Liver (tissue), 3 donors: ENCODE measurements at regions not wholly inside any gene's neighbourhood (a gene's known extent, or its start where the extent isn't known, plus 50 kb on each side); places are given as distances from the start of the nearest gene placed in this dataset.

Source experiments
- CTCF ChIP-seq: fragments of 150-350 bp; IDR thresholded peaks from 2 replicates; pipeline ENCODE4 v1.5.1; 2017; ENCODE audit warnings: improper control_type of control experiment, low read depth, low read length; ENCODE audit not compliant: missing input control
- EGR1 ChIP-seq, 2 donors: IDR thresholded peaks; 2 replicates each; pipeline ENCODE4 v1.6.1; 2016 to 2018; ENCODE audit warnings: antibody characterized with exemption in 2 of 2, low read depth in 2 of 2
- GABPA ChIP-seq, 2 donors: IDR thresholded peaks in 1 of 2; conservative IDR thresholded peaks in 1 of 2; 2 replicates each; pipeline ENCODE4 v1.6.1; 2016; ENCODE audit warnings: antibody characterized with exemption in 2 of 2, mild to moderate bottlenecking in 1 of 2, moderate library complexity in 1 of 2
- HNF4A ChIP-seq, 2 donors: conservative IDR thresholded peaks; 2 replicates each; pipeline ENCODE4 v1.6.1; 2016; ENCODE audit warnings: antibody characterized with exemption in 2 of 2, mild to moderate bottlenecking in 2 of 2
- HNF4G ChIP-seq: IDR thresholded peaks from 2 replicates; pipeline ENCODE4 v1.6.1; 2016; ENCODE audit warnings: antibody characterized with exemption
- JUND ChIP-seq, 2 donors: IDR thresholded peaks; 2 replicates each; pipeline ENCODE4 v1.6.1; 2016; ENCODE audit warnings: antibody characterized with exemption in 2 of 2
- MAX ChIP-seq: IDR thresholded peaks from 2 replicates; pipeline ENCODE4 v1.6.1; 2016; ENCODE audit warnings: antibody characterized with exemption
- RAD21 ChIP-seq, 2 donors: IDR thresholded peaks; 2 replicates each; pipeline ENCODE4 v1.6.1; 2016; ENCODE audit warnings: antibody characterized with exemption in 2 of 2, mild to moderate bottlenecking in 2 of 2
- REST ChIP-seq: IDR thresholded peaks from 2 replicates; pipeline ENCODE4 v1.6.1; 2016; ENCODE audit warnings: antibody characterized with exemption, mild to moderate bottlenecking
- SP1 ChIP-seq: IDR thresholded peaks from 2 replicates; pipeline ENCODE4 v1.6.1; 2018; ENCODE audit warnings: antibody characterized with exemption, mild to moderate bottlenecking
- TAF1 ChIP-seq: conservative IDR thresholded peaks from 2 replicates; pipeline ENCODE4 v1.6.1; 2016; ENCODE audit warnings: antibody characterized with exemption, mild to moderate bottlenecking
- YY1 ChIP-seq: IDR thresholded peaks from 2 replicates; pipeline ENCODE4 v1.6.1; 2016; ENCODE audit warnings: antibody characterized with exemption, mild to moderate bottlenecking
- ZBTB33 ChIP-seq: IDR thresholded peaks from 2 replicates; pipeline ENCODE4 v1.6.1; 2016; ENCODE audit warnings: antibody characterized with exemption
- donor health status: healthy.
- donor health status: healthy.

GRCh38 chr2:222105046-222105445 lies 193.8 kb downstream of the PAX3 start:
- TF ChIP-seq REST, result no peak
- no peak for TF ChIP-seq CTCF
- TF ChIP-seq EGR1 (IDR thresholded peaks at IDR 0.05; ENCODE audit: low read depth in 2 of 2), result no peak
- TF ChIP-seq HNF4A (conservative IDR thresholded peaks at IDR 0.05), result no peak
- no peak for TF ChIP-seq ZBTB33
- no peak for TF ChIP-seq SP1
- no peak for TF ChIP-seq MAX
- no peak for TF ChIP-seq JUND (IDR thresholded peaks at IDR 0.05)
- TF ChIP-seq TAF1, result no peak
- no peak for TF ChIP-seq YY1
- no peak for TF ChIP-seq GABPA (IDR thresholded peaks at IDR 0.05 in 1 of 2, conservative IDR thresholded peaks at IDR 0.05 in 1 of 2)
- TF ChIP-seq RAD21 (IDR thresholded peaks at IDR 0.05), result no peak
- no peak for TF ChIP-seq HNF4G
